Spleen (tissue), 11 donors: ENCODE measurements at regions not wholly inside any gene's neighbourhood (a gene's known extent, or its start where the extent isn't known, plus 50 kb on each side); places are given as distances from the start of the nearest gene placed in this dataset.

Experiments used
- DNase-seq: peaks from one replicate; pipeline ENCODE4 v3.0.0-alpha.2; 2020
- H3K27ac ChIP-seq, 8 donors: fragments of 200-600 bp; sonication (generic) in 7 of 8; 1 replicate in 4 of 8; 2 replicates in 4 of 8; pipeline versions ENCODE4 v1.5.0 to v1.8.0; 2016 to 2021; ENCODE audit warnings: inconsistent platforms in 4 of 8, mild to moderate bottlenecking in 4 of 8, moderate library complexity in 1 of 8
- H3K27me3 ChIP-seq, 7 donors: fragments of 200-600 bp; sonication (generic) in 6 of 7; replicated peaks in 1 of 7; 1 replicate in 4 of 7; 2 replicates in 3 of 7; pipeline versions ENCODE4 v1.5.0 to v1.8.0; 2016 to 2021; ENCODE audit warnings: inconsistent platforms in 3 of 7, mild to moderate bottlenecking in 1 of 7
- H3K36me3 ChIP-seq, 6 donors: fragments of 200-600 bp; sonication (generic) in 5 of 6; 1 replicate in 4 of 6; 2 replicates in 2 of 6; pipeline versions ENCODE4 v1.5.0 to v1.8.0; 2016 to 2021; ENCODE audit warnings: inconsistent platforms in 2 of 6
- H3K4me1 ChIP-seq, 6 donors: fragments of 200-600 bp; sonication (generic) in 5 of 6; 1 replicate in 3 of 6; 2 replicates in 3 of 6; pipeline versions ENCODE4 v1.5.0 to v1.8.0; 2016 to 2021; ENCODE audit warnings: inconsistent platforms in 3 of 6
- H3K4me3 ChIP-seq, 8 donors: fragments of 200-600 bp; sonication (generic) in 7 of 8; 1 replicate in 4 of 8; 2 replicates in 4 of 8; pipeline versions ENCODE4 v1.5.0 to v1.8.0; 2016 to 2021; ENCODE audit warnings: inconsistent platforms in 4 of 8, mild to moderate bottlenecking in 4 of 8, moderate library complexity in 2 of 8
- H3K9me3 ChIP-seq, 8 donors: fragments of 200-600 bp; sonication (generic) in 7 of 8; 1 replicate in 4 of 8; 2 replicates in 4 of 8; pipeline versions ENCODE4 v1.5.0 to v1.8.0; 2016 to 2021; ENCODE audit warnings: inconsistent platforms in 4 of 8
- CTCF ChIP-seq, 11 experiments: fragments of 200-600 bp in 7 of 11; fragments of 450-650 bp in 4 of 11; sonication (generic) in 4 of 11; IDR thresholded peaks in 8 of 11; conservative IDR thresholded peaks in 3 of 11; 1 replicate in 7 of 11; 2 replicates in 4 of 11; pipeline versions ENCODE4 v1.4.0 to v1.8.0; 2016 to 2021; ENCODE audit warnings: antibody characterized with exemption in 11 of 11, inconsistent platforms in 4 of 11, mild to moderate bottlenecking in 1 of 11
- POLR2A ChIP-seq, 3 donors: fragments of 450-650 bp; IDR thresholded peaks; one replicate each; pipeline ENCODE4 v1.5.1; 2017; ENCODE audit warnings: antibody characterized with exemption in 3 of 3, mild to moderate bottlenecking in 1 of 3
- POLR2AphosphoS5 ChIP-seq, 3 donors: sonication (generic); formaldehyde crosslinking; IDR thresholded peaks; one replicate each; pipeline ENCODE4 v1.5.1; 2017; ENCODE audit warnings: antibody characterized with exemption in 3 of 3
- WGBS, 5 donors: extraction: QIAGEN DNeasy Blood & Tissue Kit in 3 of 5; methylation state at CpG; one replicate each; pipeline versions ENCODE4 v1.1.5 to v1.1.7; 2013 to 2018; 5-methylcytosine and 5-hydroxymethylcytosine counted together
- intact Hi-C: fragments of 100-400 bp; cut with DNase I; formaldehyde crosslinking; loops from one replicate; pipeline ENCODE4 v1.15.0; 2023; ENCODE audit warnings: low total_unique reads
- donor health status: healthy with polysubstance abuse.
- donor health status: DM: no; HTN: no; CAD: no; lungs with moderate emphysema.
- donor health status: DM: no; HTN: no; CAD: no.
- donor health status: Bipolar disorder and iron deficiency.
- donor health status: healthy.
- donor health status: DM: no; HTN: no; CAD: no.
- donor health status: DM: yes; HTN: yes; CAD: no.

GRCh38 chr16:65376601-65377000 lies 254.7 kb upstream of the CDH11 start:
- no peaks in the 10 kb centered on the region for H3K9me3 ChIP-seq
- H3K27me3 ChIP-seq: no peaks in the 10 kb centered on the region
- no peak overlapping the region for H3K27ac ChIP-seq
- WGBS, 5 donors: 84 to 94% (median 92%) methylated on average over 3 of the region's 3 CpGs
- H3K4me3 ChIP-seq: no peak overlapping the region
- intact Hi-C loops: no loop called here
- no peak for DNase-seq
- peaks cover 0 to 23% (median 8%) of the 10 kb centered on the region in 6 donors for H3K4me1 ChIP-seq
- H3K36me3 ChIP-seq: no peaks in the 10 kb centered on the region
- TF ChIP-seq POLR2AphosphoS5 (IDR thresholded peaks at IDR 0.05) (no peak), POLR2A (IDR thresholded peaks at IDR 0.05) (no peak), CTCF (IDR thresholded peaks at IDR 0.05 in 8 of 11, conservative IDR thresholded peaks at IDR 0.05 in 3 of 11) (no peak)

GRCh38 chr16:65375651-65376050 lies 253.8 kb upstream of the CDH11 start:
- H3K27me3 ChIP-seq: no peaks in the 10 kb centered on the region
- TF ChIP-seq CTCF (IDR thresholded peaks at IDR 0.05 in 8 of 11, conservative IDR thresholded peaks at IDR 0.05 in 3 of 11) (no peak), POLR2A (IDR thresholded peaks at IDR 0.05) (no peak), POLR2AphosphoS5 (IDR thresholded peaks at IDR 0.05) (no peak)
- H3K4me3 ChIP-seq: no peak overlapping the region
- no peak for DNase-seq
- no peaks in the 10 kb centered on the region for H3K9me3 ChIP-seq
- no peak overlapping the region for H3K27ac ChIP-seq
- WGBS, 5 donors: 73 to 81% (median 75%) methylated on average over 1 of the region's 1 CpG
- no peaks in the 10 kb centered on the region for H3K36me3 ChIP-seq
- H3K4me1 ChIP-seq: peaks cover 0 to 23% (median 8%) of the 10 kb centered on the region in 6 donors
- intact Hi-C loops: no loop called here

GRCh38 chr16:65373097-65373496 lies 251.2 kb upstream of the CDH11 start:
- Histone ChIP-seq H3K4me3 (no peak overlapping the region), H3K27me3 (no peaks in the 10 kb centered on the region), H3K9me3 (peaks cover 0 to 9% (median 3%) of the 10 kb centered on the region in 8 donors), H3K4me1 (peaks cover 0 to 23% (median 8%) of the 10 kb centered on the region in 6 donors), H3K36me3 (no peaks in the 10 kb centered on the region), H3K27ac (peak overlapping the region in 4 of 8 donors; percentile 21 to 69 (median 34))
- intact Hi-C loops: no loop called here
- no peak for DNase-seq
- TF ChIP-seq POLR2AphosphoS5 (IDR thresholded peaks at IDR 0.05) (no peak), POLR2A (IDR thresholded peaks at IDR 0.05) (no peak), CTCF (IDR thresholded peaks at IDR 0.05 in 8 of 11, conservative IDR thresholded peaks at IDR 0.05 in 3 of 11) (no peak)
- 8 to 16% (median 10%) methylated on average over 3 of the region's 3 CpGs for whole genome bisulfite sequencing, 5 donors

- Histone ChIP-seq H3K4me3 (no peak overlapping the region), H3K36me3 (no peaks in the 10 kb centered on the region), H3K27ac (peak overlapping the region in 2 of 8 donors; percentile 21 to 69), H3K4me1 (peaks cover 0 to 23% (median 8%) of the 10 kb centered on the region in 6 donors), H3K27me3 (no peaks in the 10 kb centered on the region), H3K9me3 (peaks cover 0 to 12% (median 4%) of the 10 kb centered on the region in 8 donors)
- no peak for DNase-seq
- TF ChIP-seq CTCF (IDR thresholded peaks at IDR 0.05 in 8 of 11, conservative IDR thresholded peaks at IDR 0.05 in 3 of 11) (no peak), POLR2AphosphoS5 (IDR thresholded peaks at IDR 0.05) (no peak), POLR2A (IDR thresholded peaks at IDR 0.05) (no peak)
- intact Hi-C loops: no loop called here
These were observed 250.3 kb upstream of the CDH11 start for GRCh38 chr16:65372171-65372570.
